ENCODE measurements at regions not wholly inside any gene's neighbourhood (a gene's known extent, or its start where the extent isn't known, plus 50 kb on each side); places are given as distances from the start of the nearest gene placed in this dataset.

GRCh38 chr16:29148131-29148691 lies 163.4 kb downstream of the LAT start:
- TF ChIP-seq POLR2AphosphoS5 (IDR thresholded peaks at IDR 0.05; ENCODE audit: borderline replicate concordance, low read depth, low read length) = no peak
- no peak for TF ChIP-seq EZH2 (IDR thresholded peaks at IDR 0.05)
